ENCODE measurements at regions not wholly inside any gene's neighbourhood (a gene's known extent, or its start where the extent isn't known, plus 50 kb on each side); places are given as distances from the start of the nearest gene placed in this dataset.

- Histone ChIP-seq H3K4me1 (ENCODE audit: control insufficient read depth, extremely low read depth, insufficient read depth, low read length) (no peaks in the 10 kb centered on the region), H3K79me2 (ENCODE audit: control insufficient read depth, insufficient read depth, low read length) (no peaks in the 10 kb centered on the region)
- TF ChIP-seq CTCF (conservative IDR thresholded peaks at IDR 0.05 in 1 of 2, IDR thresholded peaks at IDR 0.05 in 1 of 2; ENCODE audit: low read depth in 1 of 2, low read length in 2 of 2) = no peak
- no peak for TF ChIP-seq EZH2 (IDR thresholded peaks at IDR 0.05; ENCODE audit: low read length, missing control alignments)
Observed at GRCh38 chr5:25006237-25006636, 361.5 kb upstream of the CDH10 start.

GRCh38 chr5:25005431-25005830 is 360.7 kb upstream of the CDH10 start:
- H3K79me2 ChIP-seq (ENCODE audit: control insufficient read depth, insufficient read depth, low read length) = no peaks in the 10 kb centered on the region
- H3K27me3 ChIP-seq (ENCODE audit: control insufficient read depth, insufficient read depth, low read length) = no peaks in the 10 kb centered on the region
- TF ChIP-seq CTCF (conservative IDR thresholded peaks at IDR 0.05 in 1 of 2, IDR thresholded peaks at IDR 0.05 in 1 of 2; ENCODE audit: low read depth in 1 of 2, low read length in 2 of 2) (no peak), EZH2 (IDR thresholded peaks at IDR 0.05; ENCODE audit: low read length, missing control alignments) (no peak)
- no peak overlapping the region for H3K9ac ChIP-seq (ENCODE audit: insufficient read depth, low read length)
- H4K20me1 ChIP-seq (ENCODE audit: control insufficient read depth, extremely low read depth, insufficient read depth, low read length) = no peaks in the 10 kb centered on the region
- H3K4me2 ChIP-seq (ENCODE audit: extremely low read depth, insufficient read depth, low read length) = no peak overlapping the region
- no peak overlapping the region for H3K4me3 ChIP-seq (replicated peaks in 1 of 4; ENCODE audit: control extremely low read depth in 1 of 4, insufficient read depth in 1 of 4, low read depth in 3 of 4, low read length in 4 of 4)
- no peaks in the 10 kb centered on the region for H3K4me1 ChIP-seq (ENCODE audit: control insufficient read depth, extremely low read depth, insufficient read depth, low read length)
- no peaks in the 10 kb centered on the region for H3K9me3 ChIP-seq (ENCODE audit: control insufficient read depth, insufficient read depth, low read depth, low read length)
- H3K36me3 ChIP-seq (ENCODE audit: control insufficient read depth, insufficient read depth, low read length) = no peaks in the 10 kb centered on the region
- no peak for DNase-seq (ENCODE audit: low read depth in 2 of 2)
- H3K27ac ChIP-seq (ENCODE audit: insufficient read depth, low read length) = no peak overlapping the region
- H2AFZ ChIP-seq (ENCODE audit: low read length) = no peak overlapping the region

More at GRCh38 chr5:25006237-25006636, 361.5 kb upstream of the CDH10 start:
- Histone ChIP-seq H3K27ac (ENCODE audit: insufficient read depth, low read length) (no peak overlapping the region), H3K36me3 (ENCODE audit: control insufficient read depth, insufficient read depth, low read length) (no peaks in the 10 kb centered on the region), H3K9ac (ENCODE audit: insufficient read depth, low read length) (no peak overlapping the region), H3K27me3 (ENCODE audit: control insufficient read depth, insufficient read depth, low read length) (no peaks in the 10 kb centered on the region), H3K9me3 (ENCODE audit: control insufficient read depth, insufficient read depth, low read depth, low read length) (no peaks in the 10 kb centered on the region), H2AFZ (ENCODE audit: low read length) (no peak overlapping the region), H4K20me1 (ENCODE audit: control insufficient read depth, extremely low read depth, insufficient read depth, low read length) (no peaks in the 10 kb centered on the region), H3K4me2 (ENCODE audit: extremely low read depth, insufficient read depth, low read length) (no peak overlapping the region), H3K4me3 (replicated peaks in 1 of 4; ENCODE audit: control extremely low read depth in 1 of 4, insufficient read depth in 1 of 4, low read depth in 3 of 4, low read length in 4 of 4) (no peak overlapping the region)
- DNase-seq (ENCODE audit: low read depth in 2 of 2) = no peak

GRCh38 chr5:25002371-25002770 is 357.6 kb upstream of the CDH10 start:
- no peak for TF ChIP-seq EZH2 (IDR thresholded peaks at IDR 0.05; ENCODE audit: low read length, missing control alignments)
- TF ChIP-seq CTCF (conservative IDR thresholded peaks at IDR 0.05 in 1 of 2, IDR thresholded peaks at IDR 0.05 in 1 of 2; ENCODE audit: low read depth in 1 of 2, low read length in 2 of 2) = no peak
- Histone ChIP-seq H3K4me2 (ENCODE audit: extremely low read depth, insufficient read depth, low read length) (no peak overlapping the region), H3K9ac (ENCODE audit: insufficient read depth, low read length) (no peak overlapping the region), H3K36me3 (ENCODE audit: control insufficient read depth, insufficient read depth, low read length) (no peaks in the 10 kb centered on the region), H3K27me3 (ENCODE audit: control insufficient read depth, insufficient read depth, low read length) (no peaks in the 10 kb centered on the region), H3K79me2 (ENCODE audit: control insufficient read depth, insufficient read depth, low read length) (no peaks in the 10 kb centered on the region), H3K9me3 (ENCODE audit: control insufficient read depth, insufficient read depth, low read depth, low read length) (no peaks in the 10 kb centered on the region), H3K4me3 (replicated peaks in 1 of 4; ENCODE audit: control extremely low read depth in 1 of 4, insufficient read depth in 1 of 4, low read depth in 3 of 4, low read length in 4 of 4) (no peak overlapping the region), H3K4me1 (ENCODE audit: control insufficient read depth, extremely low read depth, insufficient read depth, low read length) (no peaks in the 10 kb centered on the region), H2AFZ (ENCODE audit: low read length) (no peak overlapping the region), H4K20me1 (ENCODE audit: control insufficient read depth, extremely low read depth, insufficient read depth, low read length) (no peaks in the 10 kb centered on the region), H3K27ac (ENCODE audit: insufficient read depth, low read length) (no peak overlapping the region)
- no peak for DNase-seq (ENCODE audit: low read depth in 2 of 2)

Data from fibroblast of lung (primary cell).